OCI-LY7 (cell line): ENCODE measurements at regions not wholly inside any gene's neighbourhood (a gene's known extent, or its start where the extent isn't known, plus 50 kb on each side); places are given as distances from the start of the nearest gene placed in this dataset.

Source experiments
- BruUV-seq: library from RNA; stranded (reverse); fragments of 400-500 nt; replicated peaks from 2 replicates; lab custom pipeline; 2021; lab: Mats Ljungman, UMichigan
- CTCF ChIA-PET: fragments of 300-600 bp; sonication (Branson Sonifier 250); formaldehyde crosslinking; loops from one replicate; lab custom pipeline; 2022; ENCODE audit warnings: antibody characterized with exemption; ENCODE audit not compliant: unreplicated experiment; lab: Charles Lee
- POLR2A ChIA-PET: fragments of 300-600 bp; sonication (Branson Sonifier 250); formaldehyde crosslinking; loops from one replicate; lab custom pipeline; 2022; ENCODE audit warnings: antibody characterized with exemption; lab: Charles Lee
- DNase-seq: peaks from one replicate; pipeline ENCODE4 v3.0.0-alpha.2; 2015; ENCODE audit warnings: low spot score
- H2AFZ ChIP-seq: fragments of 200-600 bp; sonication (generic), shearing (Covaris generic); 2 replicates; pipeline ENCODE4 v1.6.1; 2014; ENCODE audit warnings: mild to moderate bottlenecking, antibody characterized with exemption, low read length, moderate library complexity
- H3K27ac ChIP-seq: fragments of 200-600 bp; sonication (generic); 2 replicates; pipeline ENCODE4 v1.5.1; 2014; ENCODE audit warnings: mixed run types, low read depth, mild to moderate bottlenecking, moderate library complexity, low read length, inconsistent platforms; ENCODE audit not compliant: poor library complexity, severe bottlenecking
- H3K36me3 ChIP-seq: fragments of 200-600 bp; sonication (generic); 2 replicates; pipeline ENCODE4 v1.6.1; 2014; ENCODE audit warnings: mild to moderate bottlenecking, antibody characterized with exemption, low read length, moderate library complexity, mixed read lengths; ENCODE audit not compliant: insufficient read depth
- H3K4me1 ChIP-seq: fragments of 200-600 bp; sonication (generic); 2 replicates; pipeline ENCODE4 v1.5.1; 2014; ENCODE audit warnings: mild to moderate bottlenecking, low read length; ENCODE audit not compliant: insufficient read depth, poor library complexity, severe bottlenecking
- H3K4me2 ChIP-seq: fragments of 200-600 bp; sonication (generic); 2 replicates; pipeline ENCODE4 v1.6.1; 2014; ENCODE audit warnings: mild to moderate bottlenecking, low read length
- H3K4me3 ChIP-seq: fragments of 200-600 bp; sonication (generic); 2 replicates; pipeline ENCODE4 v1.5.1; 2014; ENCODE audit warnings: mild to moderate bottlenecking, low read depth, low read length; ENCODE audit not compliant: poor library complexity, severe bottlenecking
- H3K79me2 ChIP-seq: fragments of 200-600 bp; sonication (generic); 2 replicates; pipeline ENCODE4 v1.6.1; 2016; ENCODE audit warnings: low read depth, mild to moderate bottlenecking, low read length, moderate library complexity, mixed read lengths; ENCODE audit not compliant: insufficient read depth
- H3K9me2 ChIP-seq: fragments of 200-600 bp; sonication (generic); 2 replicates; pipeline ENCODE4 v1.6.1; 2016; ENCODE audit warnings: mild to moderate bottlenecking, low read length, mixed read lengths; ENCODE audit not compliant: insufficient read depth
- H3K9me3 ChIP-seq: fragments of 200-600 bp; sonication (generic); 2 replicates; pipeline ENCODE4 v1.6.1; 2014; ENCODE audit warnings: mild to moderate bottlenecking, mixed run types, low read length, mixed read lengths
- H4K20me1 ChIP-seq: fragments of 200-600 bp; sonication (generic); 2 replicates; pipeline ENCODE4 v1.6.1; 2014; ENCODE audit warnings: mild to moderate bottlenecking, antibody characterized with exemption, low read length, moderate library complexity, mixed read lengths; ENCODE audit not compliant: insufficient read depth
- EZH2phosphoT487 ChIP-seq: fragments of 200-600 bp; sonication (generic); IDR thresholded peaks from 2 replicates; pipeline ENCODE4 v1.6.1; 2018; ENCODE audit warnings: low read depth, borderline replicate concordance, mild to moderate bottlenecking, mixed run types, antibody characterized with exemption, low read length, moderate library complexity, mixed read lengths
- intact Hi-C: fragments of 100-400 bp; cut with micrococcal nuclease; formaldehyde crosslinking; loops from one replicate; pipeline ENCODE4 v1.10.0; 2022; ENCODE audit not compliant: unreplicated experiment
- TF ChIP-seq, protein P1 (sequence below): fragments of 200-600 bp; sonication (generic); conservative IDR thresholded peaks from 2 replicates; pipeline ENCODE4 v1.5.1; 2014; ENCODE audit warnings: mild to moderate bottlenecking, antibody characterized with exemption, low read length, moderate library complexity, mixed read lengths

DNA sequence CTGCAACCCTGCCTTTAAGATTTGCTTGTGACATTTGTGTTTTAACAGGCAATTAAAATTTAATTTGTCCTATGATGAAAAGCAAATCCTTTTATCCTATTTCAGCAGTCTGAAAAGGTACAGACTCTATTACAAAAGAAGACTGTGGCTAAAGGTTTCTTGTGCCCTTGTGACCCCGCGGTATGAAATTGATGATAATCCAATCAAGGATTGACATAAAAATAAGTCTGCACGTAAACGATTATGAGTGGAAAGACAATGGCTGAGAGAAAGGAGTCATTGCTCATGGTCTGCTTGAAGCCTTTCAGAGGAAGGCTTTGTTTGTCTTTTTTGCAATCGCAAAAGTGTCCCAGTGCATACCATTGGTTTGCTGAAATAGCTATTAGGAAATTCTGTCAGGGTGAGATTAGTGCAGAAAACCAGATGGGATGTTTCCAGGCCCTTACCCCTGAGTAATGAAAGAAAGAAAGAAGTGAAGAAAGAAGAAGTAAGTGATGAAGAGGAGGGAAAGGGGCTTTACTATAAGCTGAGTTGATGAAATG lies 867.8 kb upstream of the CDH8 start:
- intact Hi-C loops: no loop called here

DNA sequence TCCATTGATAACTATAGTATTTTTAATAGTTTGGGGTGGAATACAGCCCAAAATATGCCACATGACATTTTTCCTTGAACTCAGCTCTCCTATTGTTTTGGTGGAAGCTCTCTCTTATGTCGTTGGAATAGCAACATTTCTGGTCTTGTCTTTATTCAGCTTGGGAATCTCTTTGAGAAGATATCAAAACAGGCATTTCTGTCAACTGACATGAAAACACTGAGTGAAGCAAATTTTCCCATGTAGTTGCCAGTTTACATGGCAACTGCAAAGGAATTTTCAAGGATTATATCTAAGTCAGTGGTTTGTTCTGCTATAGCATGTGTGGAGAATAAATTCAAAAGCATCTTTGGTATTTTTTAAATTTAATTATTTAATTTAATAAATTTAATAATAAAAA lies 863.5 kb upstream of the CDH8 start:
- no peak overlapping the region for H3K4me2 ChIP-seq
- no peak overlapping the region for H2AFZ ChIP-seq
- H3K9me3 ChIP-seq: no peaks in the 10 kb centered on the region
- ChIA-PET CTCF (no interaction called here), POLR2A (no interaction called here)
- H4K20me1 ChIP-seq: no peaks in the 10 kb centered on the region
- intact Hi-C loops: no loop called here
- H3K9me2 ChIP-seq: no peaks in the 10 kb centered on the region
- H3K36me3 ChIP-seq: no peaks in the 10 kb centered on the region
- H3K27ac ChIP-seq: no peak overlapping the region
- H3K4me1 ChIP-seq: no peaks in the 10 kb centered on the region
- no peak for TF ChIP-seq EZH2phosphoT487
- TF ChIP-seq, protein P1, sequence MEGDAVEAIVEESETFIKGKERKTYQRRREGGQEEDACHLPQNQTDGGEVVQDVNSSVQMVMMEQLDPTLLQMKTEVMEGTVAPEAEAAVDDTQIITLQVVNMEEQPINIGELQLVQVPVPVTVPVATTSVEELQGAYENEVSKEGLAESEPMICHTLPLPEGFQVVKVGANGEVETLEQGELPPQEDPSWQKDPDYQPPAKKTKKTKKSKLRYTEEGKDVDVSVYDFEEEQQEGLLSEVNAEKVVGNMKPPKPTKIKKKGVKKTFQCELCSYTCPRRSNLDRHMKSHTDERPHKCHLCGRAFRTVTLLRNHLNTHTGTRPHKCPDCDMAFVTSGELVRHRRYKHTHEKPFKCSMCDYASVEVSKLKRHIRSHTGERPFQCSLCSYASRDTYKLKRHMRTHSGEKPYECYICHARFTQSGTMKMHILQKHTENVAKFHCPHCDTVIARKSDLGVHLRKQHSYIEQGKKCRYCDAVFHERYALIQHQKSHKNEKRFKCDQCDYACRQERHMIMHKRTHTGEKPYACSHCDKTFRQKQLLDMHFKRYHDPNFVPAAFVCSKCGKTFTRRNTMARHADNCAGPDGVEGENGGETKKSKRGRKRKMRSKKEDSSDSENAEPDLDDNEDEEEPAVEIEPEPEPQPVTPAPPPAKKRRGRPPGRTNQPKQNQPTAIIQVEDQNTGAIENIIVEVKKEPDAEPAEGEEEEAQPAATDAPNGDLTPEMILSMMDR: no peak
- no peak for DNase-seq
- H3K79me2 ChIP-seq: no peaks in the 10 kb centered on the region
- no TSS peak for BruUV-seq
- H3K4me3 ChIP-seq: no peak overlapping the region

More for the DNA sequence above, 867.8 kb upstream of the CDH8 start:
- Histone ChIP-seq H4K20me1 (no peaks in the 10 kb centered on the region), H3K27ac (no peak overlapping the region), H2AFZ (no peak overlapping the region), H3K79me2 (no peaks in the 10 kb centered on the region), H3K4me2 (no peak overlapping the region), H3K4me3 (no peak overlapping the region), H3K9me3 (no peaks in the 10 kb centered on the region), H3K36me3 (no peaks in the 10 kb centered on the region), H3K9me2 (no peaks in the 10 kb centered on the region), H3K4me1 (no peaks in the 10 kb centered on the region)
- CTCF ChIA-PET: no interaction called here
- TF ChIP-seq EZH2phosphoT487: no peak
- TF ChIP-seq, protein P1: no peak
- POLR2A ChIA-PET: interaction anchor here (0.9 kb wide), 1 partner anchor 71 kb away, joined by 3 read pairs; no protein-coding TSS in a partner anchor
- no TSS peak for BruUV-seq
- no peak for DNase-seq

DNA sequence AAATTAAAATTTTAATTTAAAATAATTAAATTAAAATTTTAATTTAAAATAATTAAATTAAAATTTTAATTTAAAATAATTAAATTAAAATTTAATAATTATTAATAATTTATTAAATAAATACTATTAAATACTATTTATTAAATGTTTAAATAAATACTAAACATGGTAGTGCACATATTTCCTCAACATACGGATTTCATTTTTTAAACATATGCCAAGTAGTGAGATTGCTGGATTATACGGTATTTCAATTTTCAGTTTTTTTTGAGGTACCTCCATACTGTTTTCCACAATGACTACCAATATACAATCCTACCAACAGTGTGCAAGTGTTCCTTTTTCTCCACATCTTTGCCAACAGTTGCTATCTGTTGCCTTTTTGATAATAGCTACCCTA lies 852.9 kb upstream of the CDH8 start:
- DNase-seq: no peak
- H2AFZ ChIP-seq: no peak overlapping the region
- no peaks in the 10 kb centered on the region for H3K4me1 ChIP-seq
- no peaks in the 10 kb centered on the region for H3K9me3 ChIP-seq
- H3K79me2 ChIP-seq: no peaks in the 10 kb centered on the region
- H3K36me3 ChIP-seq: no peaks in the 10 kb centered on the region
- ChIA-PET CTCF (no interaction called here), POLR2A (no interaction called here)
- H3K4me3 ChIP-seq: no peak overlapping the region
- H3K4me2 ChIP-seq: no peak overlapping the region
- TF ChIP-seq, protein P1: no peak
- TF ChIP-seq EZH2phosphoT487: no peak
- H3K9me2 ChIP-seq: no peaks in the 10 kb centered on the region; the same call in 1 of the 2 replicates
- no TSS peak for BruUV-seq
- H3K27ac ChIP-seq: no peak overlapping the region
- intact Hi-C loops: no loop called here
- H4K20me1 ChIP-seq: no peaks in the 10 kb centered on the region
